Ishikawa (cell line): ENCODE measurements at regions not wholly inside any gene's neighbourhood (a gene's known extent, or its start where the extent isn't known, plus 50 kb on each side); places are given as distances from the start of the nearest gene placed in this dataset.

ENCODE experiments used
- CEBPB ChIP-seq: IDR thresholded peaks from 2 replicates; pipeline ENCODE4 v1.6.1; 2012
- CREB1 ChIP-seq: IDR thresholded peaks from 2 replicates; pipeline ENCODE4 v1.6.1; 2012; ENCODE audit warnings: low read depth
- EGR1 ChIP-seq: IDR thresholded peaks from 2 replicates; pipeline ENCODE4 v1.6.1; 2012
- EP300 ChIP-seq: IDR thresholded peaks from 2 replicates; pipeline ENCODE4 v1.6.1; 2012; ENCODE audit warnings: borderline replicate concordance
- FOXM1 ChIP-seq: IDR thresholded peaks from 2 replicates; pipeline ENCODE4 v1.6.1; 2012; ENCODE audit warnings: low read depth, borderline replicate concordance
- MAX ChIP-seq: IDR thresholded peaks from 2 replicates; pipeline ENCODE4 v1.6.1; 2012
- NFIC ChIP-seq: IDR thresholded peaks from 2 replicates; pipeline ENCODE4 v1.6.1; 2012
- RAD21 ChIP-seq: IDR thresholded peaks from 2 replicates; pipeline ENCODE4 v1.6.1; 2012; ENCODE audit warnings: low read depth
- REST ChIP-seq: IDR thresholded peaks from 2 replicates; pipeline ENCODE4 v1.6.1; 2012; ENCODE audit warnings: low read depth, mild to moderate bottlenecking
- TAF1 ChIP-seq: IDR thresholded peaks from 2 replicates; pipeline ENCODE4 v1.6.1; 2012; ENCODE audit warnings: low read depth, mild to moderate bottlenecking
- TCF12 ChIP-seq: IDR thresholded peaks from 2 replicates; pipeline ENCODE4 v1.6.1; 2012; ENCODE audit warnings: low read depth
- TEAD4 ChIP-seq: IDR thresholded peaks from 2 replicates; pipeline ENCODE4 v1.6.1; 2012
- YY1 ChIP-seq: IDR thresholded peaks from 2 replicates; pipeline ENCODE4 v1.6.1; 2012; ENCODE audit warnings: low read depth
- ZBTB7A ChIP-seq: IDR thresholded peaks from 2 replicates; pipeline ENCODE4 v1.6.1; 2012; ENCODE audit warnings: low read depth
- TF ChIP-seq, protein P1 (sequence below): IDR thresholded peaks from 2 replicates; pipeline ENCODE4 v1.6.1; 2012

DNA sequence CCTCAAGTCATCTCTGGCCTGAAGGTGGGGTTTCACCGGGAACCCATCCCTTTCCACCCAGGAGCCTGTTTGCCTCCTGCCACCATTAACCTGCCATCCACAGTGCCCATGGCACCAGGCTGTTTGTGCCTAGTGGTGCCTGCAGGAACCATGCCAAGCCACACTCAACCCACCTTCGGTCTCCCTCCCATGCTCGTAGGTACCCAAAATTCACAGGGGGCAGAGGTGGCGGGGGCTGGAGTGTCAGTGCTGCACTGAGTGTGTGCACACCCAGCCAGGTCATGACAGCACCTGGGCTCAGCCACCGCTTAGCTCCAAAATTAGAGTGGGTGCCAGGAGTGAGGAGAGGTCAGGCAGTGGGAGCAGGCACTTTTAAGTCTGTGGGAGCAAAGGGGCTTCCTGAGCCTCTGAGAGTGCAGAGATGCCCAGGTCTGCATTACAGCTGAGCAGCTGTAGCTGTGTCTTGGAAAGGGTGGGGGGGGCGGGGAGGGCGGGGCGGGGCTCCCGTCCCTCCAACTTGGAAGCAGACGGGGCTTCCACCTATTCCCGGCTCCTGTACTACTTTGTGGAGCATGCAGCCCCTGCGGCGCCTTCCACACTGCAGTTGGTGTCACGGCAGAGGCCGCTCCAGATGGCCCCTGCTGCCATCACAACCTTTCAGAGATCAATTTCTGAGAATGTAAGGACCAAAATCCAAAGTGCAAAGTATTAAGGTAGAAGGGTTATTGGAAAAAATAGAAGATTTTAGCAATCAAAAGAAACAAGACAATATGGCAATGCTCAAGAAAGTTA is 2396.8 kb upstream of the C9orf72 start:
- TF ChIP-seq REST: no peak
- TF ChIP-seq EP300: no peak
- no peak for TF ChIP-seq ZBTB7A
- TF ChIP-seq YY1: no peak
- no peak for TF ChIP-seq TEAD4
- TF ChIP-seq, protein P1, sequence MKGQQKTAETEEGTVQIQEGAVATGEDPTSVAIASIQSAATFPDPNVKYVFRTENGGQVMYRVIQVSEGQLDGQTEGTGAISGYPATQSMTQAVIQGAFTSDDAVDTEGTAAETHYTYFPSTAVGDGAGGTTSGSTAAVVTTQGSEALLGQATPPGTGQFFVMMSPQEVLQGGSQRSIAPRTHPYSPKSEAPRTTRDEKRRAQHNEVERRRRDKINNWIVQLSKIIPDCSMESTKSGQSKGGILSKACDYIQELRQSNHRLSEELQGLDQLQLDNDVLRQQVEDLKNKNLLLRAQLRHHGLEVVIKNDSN: no peak
- TF ChIP-seq MAX: no peak
- no peak for TF ChIP-seq FOXM1
- no peak for TF ChIP-seq CREB1
- no peak for TF ChIP-seq RAD21

- TF ChIP-seq CREB1 (no peak), RAD21 (no peak), YY1 (no peak), TEAD4 (no peak), EP300 (no peak), FOXM1 (no peak), REST (no peak), NFIC (no peak)
- TF ChIP-seq, protein P1: no peak
Measured at GRCh38 chr9:29974197-29974596, 2400.9 kb upstream of the C9orf72 start.

- no peak for TF ChIP-seq YY1
- TF ChIP-seq FOXM1: no peak
- TF ChIP-seq TEAD4: no peak
- no peak for TF ChIP-seq REST
- TF ChIP-seq EGR1: no peak
- no peak for TF ChIP-seq RAD21
- no peak for TF ChIP-seq TAF1
- TF ChIP-seq EP300: no peak
- no peak for TF ChIP-seq MAX
- TF ChIP-seq, protein P1: no peak
- no peak for TF ChIP-seq CREB1
- TF ChIP-seq TCF12: no peak
- TF ChIP-seq NFIC: no peak
- TF ChIP-seq ZBTB7A: no peak
- TF ChIP-seq CEBPB: no peak
Measured at GRCh38 chr9:29976981-29977380, 2403.7 kb upstream of the C9orf72 start.

- TF ChIP-seq TAF1 (no peak), EP300 (no peak), YY1 (no peak), CREB1 (no peak), TCF12 (no peak), NFIC (no peak), MAX (no peak), ZBTB7A (no peak), FOXM1 (no peak), TEAD4 (no peak), CEBPB (no peak), EGR1 (no peak), RAD21 (no peak), REST (no peak)
- TF ChIP-seq, protein P1: no peak
Measured at GRCh38 chr9:29981013-29981412, 2403.4 kb upstream of the ACO1 start.
